ENCODE measurements at regions not wholly inside any gene's neighbourhood (a gene's known extent, or its start where the extent isn't known, plus 50 kb on each side); places are given as distances from the start of the nearest gene placed in this dataset.

DNA sequence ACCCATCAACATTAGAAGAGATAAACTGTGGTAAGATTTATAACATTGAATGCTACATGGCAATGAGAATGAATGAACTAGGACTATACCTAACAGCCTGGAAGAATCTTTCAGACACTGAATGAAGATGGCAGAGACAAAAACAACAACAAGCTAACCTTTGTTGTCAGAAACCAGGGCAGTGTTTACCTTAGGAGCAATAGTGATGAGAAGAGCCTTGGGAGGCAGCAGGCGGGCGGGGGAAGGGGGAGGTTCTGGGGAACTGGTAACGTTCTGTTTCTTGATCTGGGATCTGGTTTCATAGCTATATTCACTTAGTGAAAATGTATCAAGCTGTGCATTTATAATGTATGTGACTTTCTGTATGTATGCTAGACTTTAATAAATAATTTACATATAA, 139.0 kb upstream of the TNRC6C start:
- DNase-seq (ENCODE audit: low spot score) = no peak
- H3K27ac ChIP-seq = no peak overlapping the region
- ChIA-PET POLR2A (ENCODE audit: low non-redundant PET) (no interaction called here), CTCF (interaction anchor here (1.0 kb wide), 1 partner anchor 277 kb away, joined by 3 read pairs; no protein-coding TSS in a partner anchor)
- TF ChIP-seq, protein P1, sequence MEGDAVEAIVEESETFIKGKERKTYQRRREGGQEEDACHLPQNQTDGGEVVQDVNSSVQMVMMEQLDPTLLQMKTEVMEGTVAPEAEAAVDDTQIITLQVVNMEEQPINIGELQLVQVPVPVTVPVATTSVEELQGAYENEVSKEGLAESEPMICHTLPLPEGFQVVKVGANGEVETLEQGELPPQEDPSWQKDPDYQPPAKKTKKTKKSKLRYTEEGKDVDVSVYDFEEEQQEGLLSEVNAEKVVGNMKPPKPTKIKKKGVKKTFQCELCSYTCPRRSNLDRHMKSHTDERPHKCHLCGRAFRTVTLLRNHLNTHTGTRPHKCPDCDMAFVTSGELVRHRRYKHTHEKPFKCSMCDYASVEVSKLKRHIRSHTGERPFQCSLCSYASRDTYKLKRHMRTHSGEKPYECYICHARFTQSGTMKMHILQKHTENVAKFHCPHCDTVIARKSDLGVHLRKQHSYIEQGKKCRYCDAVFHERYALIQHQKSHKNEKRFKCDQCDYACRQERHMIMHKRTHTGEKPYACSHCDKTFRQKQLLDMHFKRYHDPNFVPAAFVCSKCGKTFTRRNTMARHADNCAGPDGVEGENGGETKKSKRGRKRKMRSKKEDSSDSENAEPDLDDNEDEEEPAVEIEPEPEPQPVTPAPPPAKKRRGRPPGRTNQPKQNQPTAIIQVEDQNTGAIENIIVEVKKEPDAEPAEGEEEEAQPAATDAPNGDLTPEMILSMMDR (conservative IDR thresholded peaks at IDR 0.05; ENCODE audit: low read depth) = no peak

DNA sequence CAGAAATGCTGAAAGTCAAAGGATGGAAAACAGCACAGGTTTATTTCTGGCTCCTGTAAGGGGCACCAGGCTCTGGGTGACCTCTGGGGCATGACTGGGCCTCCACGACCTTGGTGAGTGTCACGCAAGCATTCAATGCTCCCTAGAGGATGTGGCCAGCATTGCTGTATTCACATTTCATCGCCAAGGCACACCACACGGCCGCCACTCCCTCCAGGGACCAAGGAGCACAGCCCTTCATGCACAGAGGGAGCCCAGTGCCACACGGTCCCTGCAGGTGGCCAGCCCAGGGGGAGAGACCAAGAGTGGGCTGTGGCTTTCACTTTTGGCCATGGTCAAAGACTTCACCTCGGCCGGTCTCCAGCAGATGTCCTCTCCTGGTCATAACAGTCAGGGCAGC, 137.4 kb upstream of the TNRC6C start:
- POLR2A ChIA-PET (ENCODE audit: low non-redundant PET) = no interaction called here
- DNase-seq (ENCODE audit: low spot score) = no peak

DNA sequence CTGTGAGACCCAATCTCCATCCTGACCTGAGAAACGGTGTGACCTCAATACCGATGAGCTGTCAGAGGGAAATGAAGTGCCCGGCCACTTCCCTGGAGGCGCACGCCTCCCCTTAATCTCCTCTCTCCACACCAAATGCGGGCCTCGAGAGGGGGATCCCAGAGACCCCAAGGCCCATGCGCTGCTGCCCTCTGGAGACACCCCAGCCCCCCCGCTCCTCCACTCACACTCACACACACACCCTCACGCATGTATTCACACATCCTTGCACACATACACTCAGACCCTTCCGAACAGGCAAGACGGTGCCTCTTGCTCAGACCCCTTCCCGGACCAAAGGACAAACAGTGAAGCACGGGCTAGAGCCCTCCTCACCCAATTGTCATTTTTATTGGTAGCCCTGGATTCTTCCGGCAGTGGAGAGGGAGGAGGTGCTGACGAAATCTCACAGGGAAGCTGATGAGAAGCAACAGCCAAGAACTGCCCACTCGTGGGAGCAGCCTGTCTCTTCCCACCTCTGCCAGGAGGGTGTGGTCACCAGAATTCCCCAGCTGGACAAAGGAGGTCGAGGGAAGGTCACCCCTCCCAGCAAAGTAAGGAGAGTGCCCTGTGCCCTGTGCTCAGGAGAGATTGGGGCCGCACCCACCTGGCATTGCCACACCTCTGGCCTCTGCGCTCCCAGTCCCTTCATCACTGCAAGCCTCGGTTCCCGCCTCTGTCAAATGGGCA, 136.0 kb upstream of the TNRC6C start:
- POLR2A ChIA-PET (ENCODE audit: low non-redundant PET) = interaction anchor here (0.8 kb wide), 1 partner anchor 11 kb away, joined by 4 read pairs; no protein-coding TSS in a partner anchor
- no peak for DNase-seq (ENCODE audit: low spot score)
- CTCF ChIA-PET = interaction anchor here (0.6 kb wide), 1 partner anchor 286 kb away, joined by 3 read pairs; no protein-coding TSS in a partner anchor
- TF ChIP-seq, protein P1 (conservative IDR thresholded peaks at IDR 0.05; ENCODE audit: low read depth) = no peak
- no peak overlapping the region for H3K27ac ChIP-seq

More for the DNA sequence above, 137.4 kb upstream of the TNRC6C start:
- CTCF ChIA-PET = no interaction called here
- TF ChIP-seq, protein P1 (conservative IDR thresholded peaks at IDR 0.05; ENCODE audit: low read depth) = no peak
- no peak overlapping the region for H3K27ac ChIP-seq

DNA sequence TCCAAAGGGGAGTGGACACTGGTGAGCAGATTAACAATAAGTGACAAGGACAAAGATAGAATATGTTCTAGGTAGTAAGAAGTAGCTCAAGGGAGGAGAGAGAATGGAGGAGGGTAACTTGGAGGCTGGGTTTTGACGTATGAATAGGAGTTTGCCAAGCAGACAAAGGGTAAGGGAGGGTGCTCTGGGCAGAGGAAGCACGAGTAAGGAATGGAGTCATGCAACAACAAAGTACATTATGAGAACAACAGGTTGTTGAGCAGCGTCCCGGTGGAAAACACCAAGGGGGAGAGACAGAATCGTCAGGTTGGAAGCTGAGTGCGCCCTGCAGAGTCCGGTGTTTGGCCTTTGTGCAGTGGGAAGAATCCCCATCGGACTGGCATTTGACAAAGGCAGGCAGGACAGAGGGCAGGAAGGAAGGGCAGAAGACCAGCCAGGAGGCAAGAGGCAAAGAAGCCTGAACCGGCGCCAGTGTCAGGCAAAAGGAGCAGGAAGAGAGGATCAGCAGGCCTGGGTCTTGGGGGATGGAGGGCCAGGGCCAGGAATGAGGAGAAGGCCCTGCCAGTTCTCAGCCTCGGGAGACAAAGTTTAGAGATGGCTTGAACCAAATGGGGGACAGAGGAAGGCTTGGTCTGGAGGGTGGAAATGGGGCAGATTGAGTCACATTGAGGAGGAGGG, 134.3 kb upstream of the TNRC6C start:
- H3K27ac ChIP-seq = no peak overlapping the region
- TF ChIP-seq, protein P1 (conservative IDR thresholded peaks at IDR 0.05; ENCODE audit: low read depth) = no peak
- CTCF ChIA-PET = no interaction called here
- DNase-seq (ENCODE audit: low spot score) = no peak
- POLR2A ChIA-PET (ENCODE audit: low non-redundant PET) = no interaction called here

DNA sequence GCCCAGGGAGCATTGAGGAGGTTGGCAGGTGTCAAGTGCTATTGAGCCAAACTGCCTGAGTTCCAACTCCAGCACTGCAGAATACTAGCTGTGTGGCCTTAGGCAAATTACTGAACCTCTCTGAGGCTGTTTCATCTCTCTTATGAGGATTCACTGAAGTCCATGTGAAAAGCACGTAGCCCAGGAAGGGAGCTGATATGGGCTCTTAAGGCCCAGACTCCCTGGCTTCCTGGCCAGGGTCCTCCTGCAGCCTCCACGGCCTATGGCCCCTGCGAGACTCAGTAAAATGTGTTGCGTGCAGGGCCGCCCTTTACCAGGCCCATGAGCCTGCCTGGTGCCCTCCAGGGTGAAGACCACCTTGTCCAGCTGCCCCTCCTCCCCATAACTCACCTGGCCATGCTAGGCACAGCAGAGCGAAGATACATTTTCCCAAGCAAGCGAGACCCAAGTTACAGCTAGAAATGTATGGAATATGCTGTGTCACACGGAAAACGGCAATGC, 133.7 kb upstream of the TNRC6C start:
- CTCF ChIA-PET = no interaction called here
- no peak for DNase-seq (ENCODE audit: low spot score)
- H3K27ac ChIP-seq = no peak overlapping the region
- POLR2A ChIA-PET (ENCODE audit: low non-redundant PET) = no interaction called here
- TF ChIP-seq, protein P1 (conservative IDR thresholded peaks at IDR 0.05; ENCODE audit: low read depth) = no peak

DNA sequence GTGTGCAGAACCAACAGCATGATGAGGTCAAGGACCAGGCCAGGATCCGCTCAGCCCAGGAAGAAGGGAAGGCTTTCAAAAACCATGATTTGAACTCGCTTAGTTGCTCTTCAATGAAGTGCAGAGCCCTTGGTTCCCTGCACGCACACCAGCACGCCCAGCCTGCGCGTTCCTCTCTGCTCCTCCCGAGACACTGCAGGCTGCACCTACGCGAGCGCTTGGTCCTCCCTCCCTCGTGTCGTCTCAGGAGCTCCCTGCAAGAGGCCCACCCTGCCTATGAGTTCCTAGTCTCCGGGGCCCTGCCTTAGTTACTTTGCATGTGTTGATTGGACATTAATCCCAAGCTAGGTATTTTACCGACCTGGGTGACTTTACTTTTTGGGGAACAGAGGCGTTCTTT, 132.9 kb upstream of the TNRC6C start:
- POLR2A ChIA-PET (ENCODE audit: low non-redundant PET) = no interaction called here
- CTCF ChIA-PET = no interaction called here
- TF ChIP-seq, protein P1 (conservative IDR thresholded peaks at IDR 0.05; ENCODE audit: low read depth) = no peak
- no peak for DNase-seq (ENCODE audit: low spot score)
- no peak overlapping the region for H3K27ac ChIP-seq
